Progenitor cell of endocrine pancreas (in vitro differentiated cells): ENCODE measurements at regions not wholly inside any gene's neighbourhood (a gene's known extent, or its start where the extent isn't known, plus 50 kb on each side); places are given as distances from the start of the nearest gene placed in this dataset.
"Not testable (repeated sequence)": the region's sequence is repeated elsewhere in the genome, so short reads cannot be mapped to it uniquely, and the experiment has no call there.

Experiments used
- DNase-seq: peaks from one replicate; pipeline ENCODE4 v3.0.0; 2021; ENCODE audit warnings: low spot score; ENCODE audit not compliant: unreplicated experiment
- H3K27ac Mint-ChIP-seq: 2 replicates; pipeline ENCODE4 v1.8.0; 2021; ENCODE audit warnings: mild to moderate bottlenecking, moderate library complexity, mixed read lengths
- H3K27me3 Mint-ChIP-seq: 2 replicates; pipeline ENCODE4 v1.8.0; 2021; ENCODE audit warnings: mixed read lengths
- H3K36me3 Mint-ChIP-seq: 2 replicates; pipeline ENCODE4 v1.8.0; 2022; ENCODE audit warnings: mixed read lengths; ENCODE audit not compliant: insufficient read depth
- H3K4me1 Mint-ChIP-seq: 2 replicates; pipeline ENCODE4 v1.8.0; 2021; ENCODE audit warnings: low read depth, mixed read lengths
- H3K4me3 Mint-ChIP-seq: 2 replicates; pipeline ENCODE4 v1.8.0; 2021; ENCODE audit warnings: low read depth, mild to moderate bottlenecking, moderate library complexity, mixed read lengths
- H3K9me3 Mint-ChIP-seq: 2 replicates; pipeline ENCODE4 v1.8.0; 2021; ENCODE audit warnings: low read depth, mixed read lengths
- CTCF ChIP-seq: fragments of 200-600 bp; sonication (generic); IDR thresholded peaks from one replicate; pipeline ENCODE4 v1.5.0; 2021; ENCODE audit warnings: antibody characterized with exemption, mild to moderate bottlenecking; ENCODE audit not compliant: unreplicated experiment

GRCh38 chr15:44833761-44834160, 97.4 kb downstream of the TRIM69 start:
- not testable (repeated sequence) for H3K4me3 Mint-ChIP-seq, H3K36me3 Mint-ChIP-seq

GRCh38 chr15:44835082-44835481, 98.8 kb downstream of the TRIM69 start:
- not testable (repeated sequence) for H3K4me3 Mint-ChIP-seq, H3K9me3 Mint-ChIP-seq, H3K36me3 Mint-ChIP-seq

More at GRCh38 chr15:44833761-44834160, 97.4 kb downstream of the TRIM69 start:
- H3K27ac Mint-ChIP-seq, H3K9me3 Mint-ChIP-seq, DNase-seq, H3K27me3 Mint-ChIP-seq: not testable (repeated sequence)
- peaks cover 15% of the 10 kb centered on the region for H3K4me1 Mint-ChIP-seq

GRCh38 chr15:44836094-44836493, 99.8 kb downstream of the TRIM69 start:
- Mint-ChIP-seq H3K36me3 (no peaks in the 10 kb centered on the region), H3K4me3 (no peak overlapping the region), H3K27ac (no peak overlapping the region), H3K27me3 (no peaks in the 10 kb centered on the region), H3K9me3 (no peaks in the 10 kb centered on the region), H3K4me1 (peaks cover 7% of the 10 kb centered on the region)
- no peak for DNase-seq
- no peak for TF ChIP-seq CTCF

More at GRCh38 chr15:44835082-44835481, 98.8 kb downstream of the TRIM69 start:
- peaks cover 12% of the 10 kb centered on the region for H3K4me1 Mint-ChIP-seq
- not testable (repeated sequence) for H3K27ac Mint-ChIP-seq, H3K27me3 Mint-ChIP-seq, DNase-seq

GRCh38 chr15:44838929-44839328, 102.6 kb downstream of the TRIM69 start:
- H3K27ac Mint-ChIP-seq: peak overlapping the region; percentile 54
- H3K4me1 Mint-ChIP-seq, H3K27me3 Mint-ChIP-seq, H3K36me3 Mint-ChIP-seq, DNase-seq, H3K9me3 Mint-ChIP-seq, H3K4me3 Mint-ChIP-seq: not testable (repeated sequence)

GRCh38 chr15:44841762-44842161, 105.4 kb downstream of the TRIM69 start:
- peak overlapping the region; percentile 57 for H3K27ac Mint-ChIP-seq
- not testable (repeated sequence) for H3K4me1 Mint-ChIP-seq, DNase-seq, H3K36me3 Mint-ChIP-seq, H3K27me3 Mint-ChIP-seq, H3K4me3 Mint-ChIP-seq, H3K9me3 Mint-ChIP-seq

- DNase-seq, H3K9me3 Mint-ChIP-seq, H3K4me3 Mint-ChIP-seq, H3K36me3 Mint-ChIP-seq, H3K27me3 Mint-ChIP-seq, H3K27ac Mint-ChIP-seq, H3K4me1 Mint-ChIP-seq: not testable (repeated sequence)
These were observed 106.6 kb downstream of the TRIM69 start for GRCh38 chr15:44842883-44843282.

GRCh38 chr15:44844936-44845335, 108.6 kb downstream of the TRIM69 start:
- H3K4me3 Mint-ChIP-seq, H3K27me3 Mint-ChIP-seq, H3K4me1 Mint-ChIP-seq, H3K9me3 Mint-ChIP-seq, H3K27ac Mint-ChIP-seq, H3K36me3 Mint-ChIP-seq, DNase-seq: not testable (repeated sequence)

- H3K9me3 Mint-ChIP-seq, H3K27ac Mint-ChIP-seq, H3K4me3 Mint-ChIP-seq: not testable (repeated sequence)
These were observed 109.8 kb downstream of the TRIM69 start for GRCh38 chr15:44846156-44846555.

GRCh38 chr15:44847555-44847954, 108.9 kb upstream of the TERB2 start:
- DNase-seq, H3K9me3 Mint-ChIP-seq, H3K27me3 Mint-ChIP-seq, H3K27ac Mint-ChIP-seq, H3K4me1 Mint-ChIP-seq, H3K4me3 Mint-ChIP-seq, H3K36me3 Mint-ChIP-seq: not testable (repeated sequence)

More at GRCh38 chr15:44846156-44846555, 109.8 kb downstream of the TRIM69 start:
- not testable (repeated sequence) for H3K4me1 Mint-ChIP-seq, DNase-seq, H3K36me3 Mint-ChIP-seq, H3K27me3 Mint-ChIP-seq

- H3K4me1 Mint-ChIP-seq: peaks cover 13% of the 10 kb centered on the region
- H3K27me3 Mint-ChIP-seq, H3K9me3 Mint-ChIP-seq, H3K4me3 Mint-ChIP-seq, H3K36me3 Mint-ChIP-seq, DNase-seq, H3K27ac Mint-ChIP-seq: not testable (repeated sequence)
These were observed 107.6 kb upstream of the TERB2 start for GRCh38 chr15:44848859-44849258.

- H3K27ac Mint-ChIP-seq, DNase-seq, H3K4me3 Mint-ChIP-seq, H3K9me3 Mint-ChIP-seq, H3K36me3 Mint-ChIP-seq, H3K27me3 Mint-ChIP-seq: not testable (repeated sequence)
- H3K4me1 Mint-ChIP-seq: peaks cover 13% of the 10 kb centered on the region
These were observed 106.6 kb upstream of the TERB2 start for GRCh38 chr15:44849701-44850403.
